OCI-LY7 (cell line): ENCODE measurements at regions not wholly inside any gene's neighbourhood (a gene's known extent, or its start where the extent isn't known, plus 50 kb on each side); places are given as distances from the start of the nearest gene placed in this dataset.
"Not testable (repeated sequence)": the region's sequence is repeated elsewhere in the genome, so short reads cannot be mapped to it uniquely, and the experiment has no call there.

Source experiments
- BruUV-seq: library from RNA; stranded (reverse); fragments of 400-500 nt; replicated peaks from 2 replicates; lab custom pipeline; 2021; lab: Mats Ljungman, UMichigan
- CTCF ChIA-PET: fragments of 300-600 bp; sonication (Branson Sonifier 250); formaldehyde crosslinking; loops from one replicate; lab custom pipeline; 2022; ENCODE audit warnings: antibody characterized with exemption; ENCODE audit not compliant: unreplicated experiment; lab: Charles Lee
- POLR2A ChIA-PET: fragments of 300-600 bp; sonication (Branson Sonifier 250); formaldehyde crosslinking; loops from one replicate; lab custom pipeline; 2022; ENCODE audit warnings: antibody characterized with exemption; lab: Charles Lee
- DNase-seq: peaks from one replicate; pipeline ENCODE4 v3.0.0-alpha.2; 2015; ENCODE audit warnings: low spot score
- H2AFZ ChIP-seq: fragments of 200-600 bp; sonication (generic), shearing (Covaris generic); 2 replicates; pipeline ENCODE4 v1.6.1; 2014; ENCODE audit warnings: mild to moderate bottlenecking, antibody characterized with exemption, low read length, moderate library complexity
- H3K27ac ChIP-seq: fragments of 200-600 bp; sonication (generic); 2 replicates; pipeline ENCODE4 v1.5.1; 2014; ENCODE audit warnings: mixed run types, low read depth, mild to moderate bottlenecking, moderate library complexity, low read length, inconsistent platforms; ENCODE audit not compliant: poor library complexity, severe bottlenecking
- H3K36me3 ChIP-seq: fragments of 200-600 bp; sonication (generic); 2 replicates; pipeline ENCODE4 v1.6.1; 2014; ENCODE audit warnings: mild to moderate bottlenecking, antibody characterized with exemption, low read length, moderate library complexity, mixed read lengths; ENCODE audit not compliant: insufficient read depth
- H3K4me1 ChIP-seq: fragments of 200-600 bp; sonication (generic); 2 replicates; pipeline ENCODE4 v1.5.1; 2014; ENCODE audit warnings: mild to moderate bottlenecking, low read length; ENCODE audit not compliant: insufficient read depth, poor library complexity, severe bottlenecking
- H3K4me2 ChIP-seq: fragments of 200-600 bp; sonication (generic); 2 replicates; pipeline ENCODE4 v1.6.1; 2014; ENCODE audit warnings: mild to moderate bottlenecking, low read length
- H3K4me3 ChIP-seq: fragments of 200-600 bp; sonication (generic); 2 replicates; pipeline ENCODE4 v1.5.1; 2014; ENCODE audit warnings: mild to moderate bottlenecking, low read depth, low read length; ENCODE audit not compliant: poor library complexity, severe bottlenecking
- H3K79me2 ChIP-seq: fragments of 200-600 bp; sonication (generic); 2 replicates; pipeline ENCODE4 v1.6.1; 2016; ENCODE audit warnings: low read depth, mild to moderate bottlenecking, low read length, moderate library complexity, mixed read lengths; ENCODE audit not compliant: insufficient read depth
- H3K9me2 ChIP-seq: fragments of 200-600 bp; sonication (generic); 2 replicates; pipeline ENCODE4 v1.6.1; 2016; ENCODE audit warnings: mild to moderate bottlenecking, low read length, mixed read lengths; ENCODE audit not compliant: insufficient read depth
- H3K9me3 ChIP-seq: fragments of 200-600 bp; sonication (generic); 2 replicates; pipeline ENCODE4 v1.6.1; 2014; ENCODE audit warnings: mild to moderate bottlenecking, mixed run types, low read length, mixed read lengths
- H4K20me1 ChIP-seq: fragments of 200-600 bp; sonication (generic); 2 replicates; pipeline ENCODE4 v1.6.1; 2014; ENCODE audit warnings: mild to moderate bottlenecking, antibody characterized with exemption, low read length, moderate library complexity, mixed read lengths; ENCODE audit not compliant: insufficient read depth
- EZH2phosphoT487 ChIP-seq: fragments of 200-600 bp; sonication (generic); IDR thresholded peaks from 2 replicates; pipeline ENCODE4 v1.6.1; 2018; ENCODE audit warnings: low read depth, borderline replicate concordance, mild to moderate bottlenecking, mixed run types, antibody characterized with exemption, low read length, moderate library complexity, mixed read lengths
- intact Hi-C: fragments of 100-400 bp; cut with micrococcal nuclease; formaldehyde crosslinking; loops from one replicate; pipeline ENCODE4 v1.10.0; 2022; ENCODE audit not compliant: unreplicated experiment
- TF ChIP-seq, protein P1 (sequence below): fragments of 200-600 bp; sonication (generic); conservative IDR thresholded peaks from 2 replicates; pipeline ENCODE4 v1.5.1; 2014; ENCODE audit warnings: mild to moderate bottlenecking, antibody characterized with exemption, low read length, moderate library complexity, mixed read lengths

DNA sequence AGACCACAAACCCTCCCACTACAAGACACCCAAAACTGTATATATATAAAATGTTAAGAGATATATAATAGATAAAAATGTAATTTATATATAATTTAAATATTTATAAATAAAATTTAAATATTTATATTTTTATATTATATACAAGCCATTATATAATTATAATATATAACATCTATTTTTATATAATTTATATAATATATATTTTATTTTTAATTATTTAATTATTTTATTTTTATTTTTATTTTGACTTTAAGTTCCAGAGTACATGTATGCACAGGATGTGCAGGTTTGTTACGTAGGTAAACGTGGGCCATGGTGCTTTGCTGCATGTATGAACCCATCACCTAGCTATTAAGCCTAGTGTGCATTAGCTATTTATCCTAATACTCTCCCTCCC lies 1090.2 kb downstream of the NXPH1 start:
- H4K20me1 ChIP-seq: no peaks in the 10 kb centered on the region
- no peak overlapping the region for H2AFZ ChIP-seq
- BruUV-seq: no TSS peak
- H3K4me1 ChIP-seq: no peaks in the 10 kb centered on the region
- POLR2A ChIA-PET: interaction anchor here (1.5 kb wide), 1 partner anchor 9 kb away, joined by 4 read pairs; no protein-coding TSS in a partner anchor
- CTCF ChIA-PET: no interaction called here
- H3K36me3 ChIP-seq: no peaks in the 10 kb centered on the region
- no peaks in the 10 kb centered on the region for H3K9me2 ChIP-seq
- H3K9me3 ChIP-seq: no peaks in the 10 kb centered on the region
- H3K79me2 ChIP-seq: no peaks in the 10 kb centered on the region
- no peak overlapping the region for H3K27ac ChIP-seq
- no peak overlapping the region for H3K4me2 ChIP-seq
- no peak for TF ChIP-seq EZH2phosphoT487
- TF ChIP-seq, protein P1, sequence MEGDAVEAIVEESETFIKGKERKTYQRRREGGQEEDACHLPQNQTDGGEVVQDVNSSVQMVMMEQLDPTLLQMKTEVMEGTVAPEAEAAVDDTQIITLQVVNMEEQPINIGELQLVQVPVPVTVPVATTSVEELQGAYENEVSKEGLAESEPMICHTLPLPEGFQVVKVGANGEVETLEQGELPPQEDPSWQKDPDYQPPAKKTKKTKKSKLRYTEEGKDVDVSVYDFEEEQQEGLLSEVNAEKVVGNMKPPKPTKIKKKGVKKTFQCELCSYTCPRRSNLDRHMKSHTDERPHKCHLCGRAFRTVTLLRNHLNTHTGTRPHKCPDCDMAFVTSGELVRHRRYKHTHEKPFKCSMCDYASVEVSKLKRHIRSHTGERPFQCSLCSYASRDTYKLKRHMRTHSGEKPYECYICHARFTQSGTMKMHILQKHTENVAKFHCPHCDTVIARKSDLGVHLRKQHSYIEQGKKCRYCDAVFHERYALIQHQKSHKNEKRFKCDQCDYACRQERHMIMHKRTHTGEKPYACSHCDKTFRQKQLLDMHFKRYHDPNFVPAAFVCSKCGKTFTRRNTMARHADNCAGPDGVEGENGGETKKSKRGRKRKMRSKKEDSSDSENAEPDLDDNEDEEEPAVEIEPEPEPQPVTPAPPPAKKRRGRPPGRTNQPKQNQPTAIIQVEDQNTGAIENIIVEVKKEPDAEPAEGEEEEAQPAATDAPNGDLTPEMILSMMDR: no peak
- intact Hi-C loops: no loop called here
- no peak for DNase-seq
- no peak overlapping the region for H3K4me3 ChIP-seq

DNA sequence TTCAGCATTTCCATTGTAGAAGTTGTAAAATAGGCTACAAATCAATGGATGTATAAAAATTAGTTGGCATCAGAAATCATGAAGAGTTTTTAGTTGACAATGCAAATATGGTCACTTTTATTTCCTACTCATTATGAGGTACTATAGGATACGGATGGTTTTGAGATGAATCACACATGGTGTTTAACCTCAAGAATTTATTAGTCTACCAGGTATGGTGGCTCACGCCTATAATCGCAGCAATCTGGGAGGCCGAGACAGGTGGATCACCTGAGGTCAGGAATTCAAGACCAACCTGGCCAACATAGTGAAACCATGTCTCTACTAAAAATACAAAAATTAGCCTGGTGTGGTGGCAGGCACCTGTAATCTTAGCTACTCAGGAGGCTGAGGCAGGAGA lies 1119.0 kb downstream of the NXPH1 start:
- H3K4me2 ChIP-seq, H3K36me3 ChIP-seq, H3K4me1 ChIP-seq, H3K9me3 ChIP-seq, DNase-seq, CTCF ChIA-PET, H3K4me3 ChIP-seq, intact Hi-C loops, H3K27ac ChIP-seq, BruUV-seq, H4K20me1 ChIP-seq, H3K79me2 ChIP-seq, H3K9me2 ChIP-seq, POLR2A ChIA-PET, H2AFZ ChIP-seq: not testable (repeated sequence)

DNA sequence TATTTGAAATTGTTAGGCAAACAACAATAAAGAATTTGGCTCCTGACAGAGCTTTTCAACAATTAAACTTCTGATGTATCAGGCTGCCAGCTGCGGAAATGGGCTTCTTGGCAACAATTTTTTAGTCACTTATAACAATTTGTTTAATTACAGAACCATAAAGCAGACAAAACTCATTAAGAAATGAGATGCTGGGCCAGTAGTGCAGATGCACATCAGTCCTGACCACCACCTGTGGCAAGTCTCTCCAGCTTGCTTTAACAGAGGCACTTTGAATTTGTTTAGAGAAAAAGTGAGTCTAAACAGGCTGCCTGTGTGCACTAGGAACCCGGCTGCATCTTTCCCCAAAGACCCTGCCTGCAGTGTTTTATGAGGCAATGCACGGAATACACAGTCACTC lies 1124.4 kb downstream of the NXPH1 start:
- no peaks in the 10 kb centered on the region for H3K9me3 ChIP-seq
- H3K4me3 ChIP-seq: no peak overlapping the region
- no peaks in the 10 kb centered on the region for H3K36me3 ChIP-seq
- H3K4me1 ChIP-seq: no peaks in the 10 kb centered on the region
- BruUV-seq: no TSS peak
- POLR2A ChIA-PET: interaction anchor here (0.6 to 1.8 kb wide), 2 partner anchors 10 to 58 kb away, joined by 3 to 4 read pairs; no protein-coding TSS in a partner anchor
- no peak overlapping the region for H2AFZ ChIP-seq
- no peaks in the 10 kb centered on the region for H3K79me2 ChIP-seq
- H3K27ac ChIP-seq: no peak overlapping the region
- DNase-seq: no peak
- intact Hi-C loops: no loop called here
- no peak for TF ChIP-seq EZH2phosphoT487
- TF ChIP-seq, protein P1: no peak
- no peaks in the 10 kb centered on the region for H3K9me2 ChIP-seq
- H3K4me2 ChIP-seq: no peak overlapping the region
- no peaks in the 10 kb centered on the region for H4K20me1 ChIP-seq
- CTCF ChIA-PET: no interaction called here
